Activated effector memory CD4-positive, alpha-beta T cell treated with anti-CD3 and anti-CD28 coated beads, Interleukin-2, amount 50 U/mL, for 16 hours (primary cell): ENCODE measurements at regions not wholly inside any gene's neighbourhood (a gene's known extent, or its start where the extent isn't known, plus 50 kb on each side); places are given as distances from the start of the nearest gene placed in this dataset.

Experiments used
- DNase-seq: peaks from one replicate; pipeline ENCODE4 v3.0.0-alpha.2; 2020

DNA sequence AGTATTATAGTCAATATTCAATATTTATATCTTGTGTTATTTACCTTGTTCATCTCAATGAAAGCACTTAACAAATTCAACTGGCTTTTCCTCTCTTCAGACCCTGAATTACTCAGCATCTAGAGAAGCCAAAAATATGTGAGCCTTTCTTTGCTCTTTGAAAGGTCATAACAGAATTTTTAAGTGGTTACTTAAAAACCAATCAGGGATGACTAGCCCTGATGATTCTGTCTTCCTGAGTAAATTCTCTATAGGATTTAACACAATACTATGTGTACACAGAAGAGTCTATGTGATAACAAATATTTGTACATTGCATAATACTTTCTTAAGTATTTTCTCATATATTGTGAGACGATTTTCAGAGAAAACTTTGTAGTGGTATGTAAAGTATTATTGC lies 546.3 kb downstream of the MAT2B start:
- DNase-seq: no peak

DNA sequence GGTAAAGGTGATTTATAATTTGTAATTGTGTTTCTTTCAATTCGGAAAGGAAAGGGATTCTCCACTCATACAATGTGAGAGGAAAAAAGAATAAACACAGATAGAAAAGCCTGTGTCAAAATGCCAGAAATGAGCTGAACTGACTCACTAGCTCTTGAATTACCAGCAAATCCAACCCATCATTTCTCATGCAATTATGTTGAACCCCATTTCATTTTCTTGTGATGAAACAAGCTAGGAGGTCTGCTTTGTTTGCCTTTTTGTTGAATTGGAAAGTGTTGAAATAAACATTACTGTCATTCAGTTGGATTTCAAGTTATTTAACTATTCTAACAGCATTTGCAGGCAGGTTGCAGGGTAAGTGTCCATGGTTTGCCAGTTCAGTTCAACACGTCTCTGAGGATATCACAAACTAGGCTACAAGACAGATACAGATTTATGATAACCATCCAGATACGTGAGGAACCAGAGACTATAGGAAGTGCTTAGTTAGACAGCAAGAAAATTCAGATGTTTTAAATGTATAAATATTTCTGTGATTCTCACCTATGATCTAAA lies 547.2 kb downstream of the MAT2B start:
- no peak for DNase-seq

DNA sequence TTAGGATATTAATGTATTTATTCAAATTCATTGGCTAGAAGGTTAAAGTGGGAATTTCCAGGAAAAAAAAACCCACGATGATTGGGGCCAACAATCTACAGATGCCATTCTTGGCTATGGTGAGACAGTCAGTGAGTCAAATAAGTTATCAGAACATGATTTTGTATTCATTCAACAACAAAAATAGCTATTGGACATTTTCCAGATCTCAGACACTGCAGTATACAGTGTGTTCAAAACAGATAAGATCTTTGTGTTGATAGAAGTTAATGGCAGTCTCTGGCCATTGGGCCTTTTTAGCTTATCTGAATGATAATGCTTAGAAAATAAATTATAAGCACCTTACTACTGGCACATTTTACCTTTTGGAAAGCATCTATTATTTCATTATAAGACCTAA lies 547.7 kb downstream of the MAT2B start:
- DNase-seq: no peak

DNA sequence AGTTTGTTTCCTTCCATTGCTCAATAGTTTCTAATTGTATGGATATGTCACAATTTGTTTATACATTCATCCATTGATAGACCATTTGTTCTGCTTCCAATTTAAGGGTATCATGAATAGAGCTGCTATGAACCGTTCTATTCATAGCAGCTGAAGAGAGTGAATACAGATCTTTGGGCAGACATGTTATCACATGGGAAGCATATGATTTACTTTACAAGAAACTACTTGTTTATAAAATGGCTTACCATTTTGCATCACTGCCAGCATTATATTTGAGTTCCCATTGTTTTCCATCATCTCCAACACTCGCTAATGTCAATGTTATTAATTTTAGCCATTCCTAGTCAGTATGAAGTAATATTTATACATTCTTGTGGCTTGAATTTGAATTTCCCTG lies 549.0 kb downstream of the MAT2B start:
- DNase-seq: no peak

DNA sequence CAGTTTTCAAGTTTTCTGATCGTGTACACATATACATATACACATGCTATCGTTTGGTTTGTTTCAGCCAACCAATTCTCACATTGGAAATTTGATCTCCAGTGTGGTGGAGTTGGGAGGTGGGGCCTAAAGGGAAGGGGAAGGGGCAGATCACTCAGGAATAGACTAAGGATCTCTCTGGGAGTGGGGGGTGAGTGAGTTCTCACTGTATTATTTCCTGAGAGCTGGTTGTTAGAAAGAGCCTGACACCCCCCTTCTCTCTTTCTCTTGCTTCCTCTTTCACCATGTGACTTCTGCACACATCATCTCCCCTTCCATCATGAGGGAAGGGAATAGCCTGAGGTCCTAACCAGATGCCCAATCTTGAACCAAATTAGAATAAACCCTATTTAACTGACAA lies 551.7 kb downstream of the MAT2B start:
- no peak for DNase-seq

DNA sequence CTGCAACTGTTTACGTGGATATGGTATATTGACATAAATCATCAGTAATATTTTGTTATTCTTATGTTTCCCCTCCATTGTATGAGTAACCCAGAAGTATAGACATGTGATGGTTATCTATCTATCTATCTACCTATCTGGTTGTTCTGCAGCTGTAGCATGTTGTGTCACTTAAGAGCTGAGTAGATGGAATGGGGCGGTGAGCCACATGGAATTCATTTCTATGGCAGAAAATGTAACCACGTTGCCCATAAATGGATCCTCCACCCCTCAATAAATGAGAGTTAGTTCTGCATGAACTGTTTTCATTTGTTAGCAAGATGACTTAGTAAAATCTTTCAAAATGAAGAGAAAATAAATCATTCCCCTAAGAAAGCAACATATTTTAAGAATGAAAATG lies 553.2 kb downstream of the MAT2B start:
- DNase-seq: no peak

DNA sequence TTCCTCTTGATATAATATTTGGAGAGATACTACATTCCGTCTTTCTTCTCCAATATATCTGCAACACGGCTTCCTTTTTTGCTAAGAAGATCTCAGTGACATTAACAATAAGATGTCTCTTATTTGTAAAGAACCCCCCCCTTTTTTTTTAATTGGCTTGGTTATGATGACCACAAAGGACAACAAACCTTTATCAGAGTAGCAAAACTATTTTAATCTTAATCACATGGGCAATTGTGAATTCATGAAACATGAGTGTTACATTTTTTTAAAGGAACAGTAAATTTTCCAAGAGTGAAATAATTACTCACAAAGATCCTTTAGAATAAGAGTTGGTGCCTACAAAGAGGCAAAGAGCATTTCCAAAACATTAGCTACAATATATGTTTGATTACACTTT lies 554.1 kb downstream of the MAT2B start:
- no peak for DNase-seq

DNA sequence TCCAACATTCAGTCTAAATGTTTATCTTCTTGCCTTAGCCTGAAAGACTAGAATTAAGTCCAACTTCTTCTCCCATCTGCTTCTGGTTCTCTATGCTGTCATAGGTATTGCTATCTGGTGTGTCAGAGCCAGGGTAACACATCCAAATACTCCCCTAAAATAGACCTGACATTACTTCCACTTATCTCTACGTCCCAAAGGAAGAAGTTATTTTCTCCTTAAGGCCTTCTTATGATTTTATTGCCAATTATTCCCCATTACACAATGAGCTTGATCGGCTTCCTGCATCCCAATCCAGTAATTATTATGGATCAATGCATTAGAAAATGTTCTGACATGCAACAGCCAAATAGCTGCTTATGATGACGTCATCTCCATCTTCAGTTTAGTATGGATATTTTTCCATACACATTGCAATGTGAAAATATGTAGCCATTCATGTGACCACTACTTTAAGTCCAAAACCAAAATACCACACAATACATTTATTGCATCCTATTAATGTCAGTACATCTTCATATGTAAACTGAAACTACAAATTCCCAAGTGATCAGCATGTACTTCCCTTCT lies 555.5 kb downstream of the MAT2B start:
- no peak for DNase-seq

DNA sequence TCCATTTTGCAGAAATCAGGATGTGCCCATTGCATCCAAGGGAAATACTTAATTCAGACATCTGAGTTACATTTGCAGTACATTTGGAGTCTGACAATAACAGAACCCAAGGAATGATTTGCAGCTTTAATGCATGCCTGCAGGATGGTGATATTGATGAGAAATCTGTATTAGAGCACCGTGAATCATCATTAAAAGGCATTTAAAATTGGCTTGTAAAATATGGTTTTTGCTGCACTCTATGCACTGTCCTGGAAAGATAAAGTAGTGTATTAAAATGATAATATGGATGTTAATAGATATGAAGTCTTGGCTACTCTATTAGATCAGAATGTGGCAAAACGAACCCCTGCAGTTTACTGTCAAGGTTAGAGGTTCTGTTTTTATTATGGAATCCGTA lies 556.9 kb downstream of the MAT2B start:
- DNase-seq: no peak

DNA sequence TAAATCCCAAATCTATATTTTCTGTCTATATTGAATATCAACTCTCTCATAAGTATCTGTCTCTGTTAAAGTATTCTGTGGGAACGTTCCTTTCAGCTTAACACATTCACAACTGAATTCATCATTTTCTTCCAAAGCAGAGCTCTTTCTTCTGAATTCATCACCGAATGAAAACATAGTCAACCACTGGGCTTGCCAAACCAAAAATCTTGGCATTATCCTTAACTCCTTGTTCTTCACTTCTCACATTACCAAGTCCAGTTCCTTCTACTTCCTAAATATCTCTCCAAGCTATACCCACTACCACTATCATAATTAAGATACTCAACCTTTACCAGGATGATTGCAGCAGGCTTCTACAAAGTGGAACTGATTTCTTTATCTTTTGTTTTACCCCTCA lies 559.8 kb downstream of the MAT2B start:
- DNase-seq: no peak

DNA sequence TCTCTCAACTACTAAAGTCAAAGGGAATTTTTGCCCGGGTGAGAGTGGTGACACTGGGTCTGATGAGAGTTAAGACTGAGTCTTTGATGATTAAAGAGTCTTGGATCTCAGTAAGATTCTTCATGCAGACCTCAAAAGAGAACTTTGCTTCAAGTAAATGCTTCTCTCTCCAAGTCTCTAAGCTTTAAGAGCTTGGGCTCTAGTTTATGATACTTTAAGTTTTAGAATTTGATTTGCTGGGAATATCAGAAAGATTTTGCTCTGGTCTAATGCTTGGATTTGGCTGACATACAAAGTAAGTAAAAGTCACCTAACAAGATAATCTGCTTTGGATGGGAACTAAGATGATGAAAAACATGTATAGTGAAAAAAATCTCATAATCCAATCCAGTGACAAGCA lies 566.3 kb downstream of the MAT2B start:
- no peak for DNase-seq

DNA sequence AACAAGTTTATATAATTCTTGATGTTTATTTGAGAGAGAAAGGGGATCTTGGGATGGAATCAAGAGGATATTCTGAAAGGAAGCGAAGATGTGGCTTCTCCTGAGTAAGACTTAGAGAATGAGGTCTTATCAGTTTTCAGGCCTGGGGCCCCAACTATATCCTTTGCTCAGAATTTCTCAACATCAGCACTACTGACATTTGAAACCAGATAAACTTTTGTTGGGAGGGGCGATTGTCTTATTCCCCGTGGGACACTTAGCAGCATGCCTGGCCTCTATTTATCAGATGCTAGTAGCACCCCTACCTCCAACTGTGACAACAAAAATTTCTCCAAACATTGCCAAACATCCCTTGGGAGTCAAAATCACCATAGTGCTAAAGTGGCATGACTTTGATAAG lies 567.7 kb downstream of the MAT2B start:
- DNase-seq: no peak

DNA sequence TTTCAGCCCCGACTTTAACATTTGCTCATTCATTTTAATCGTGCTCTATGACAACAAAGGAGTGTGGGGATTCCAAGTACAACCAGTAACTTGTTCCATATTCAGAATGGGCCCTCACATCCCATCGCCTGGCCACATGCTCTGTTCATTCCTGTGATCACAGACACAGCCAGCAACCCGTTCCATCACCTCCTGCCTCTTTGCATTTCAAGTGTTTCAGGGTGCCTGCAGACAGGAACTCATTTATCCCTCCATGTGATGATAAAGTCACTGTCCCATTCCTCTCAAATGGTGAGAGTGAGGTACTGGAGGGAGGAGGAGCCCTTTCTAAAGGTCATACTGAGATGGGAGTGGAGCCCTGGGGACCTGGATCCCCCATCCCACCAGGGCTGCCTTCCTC lies 571.1 kb downstream of the MAT2B start:
- no peak for DNase-seq

DNA sequence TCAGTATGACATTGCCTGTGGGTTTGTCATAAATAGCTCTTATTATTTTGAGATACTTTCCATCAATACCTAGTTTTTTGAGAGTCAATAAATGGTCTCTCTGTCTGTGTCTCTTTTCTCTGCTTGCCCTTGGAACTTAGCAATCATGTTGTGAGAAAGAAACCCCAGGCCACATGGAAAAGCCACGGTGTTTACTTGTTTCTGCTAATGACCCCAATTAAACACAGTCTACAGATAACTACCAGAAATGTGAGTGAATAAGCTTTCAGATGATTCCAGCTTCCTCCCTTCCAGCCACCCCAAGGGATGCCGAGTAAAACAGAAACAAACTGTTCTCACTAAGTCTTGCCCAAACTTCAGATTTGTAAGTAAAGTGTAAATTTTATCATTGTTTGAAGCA lies 584.9 kb downstream of the MAT2B start:
- DNase-seq: no peak

DNA sequence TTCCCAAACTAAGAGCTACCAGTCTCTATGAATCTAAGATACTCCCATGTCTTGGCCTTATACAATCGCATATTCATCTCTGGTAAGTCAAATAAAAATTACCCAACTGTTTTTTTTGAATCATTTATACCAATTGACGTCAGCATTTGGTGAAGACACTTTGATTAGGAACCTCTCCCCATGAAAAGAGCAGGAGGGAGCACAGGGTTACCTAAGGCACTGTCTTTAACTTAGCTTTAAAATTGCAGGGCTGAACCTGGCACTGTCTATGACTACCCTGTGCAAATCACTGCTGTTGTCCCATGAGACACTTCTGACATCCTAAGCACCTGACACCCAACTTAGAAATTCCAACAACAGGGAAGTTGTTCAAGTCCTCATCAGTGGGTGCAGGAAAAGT lies 586.4 kb downstream of the MAT2B start:
- no peak for DNase-seq

DNA sequence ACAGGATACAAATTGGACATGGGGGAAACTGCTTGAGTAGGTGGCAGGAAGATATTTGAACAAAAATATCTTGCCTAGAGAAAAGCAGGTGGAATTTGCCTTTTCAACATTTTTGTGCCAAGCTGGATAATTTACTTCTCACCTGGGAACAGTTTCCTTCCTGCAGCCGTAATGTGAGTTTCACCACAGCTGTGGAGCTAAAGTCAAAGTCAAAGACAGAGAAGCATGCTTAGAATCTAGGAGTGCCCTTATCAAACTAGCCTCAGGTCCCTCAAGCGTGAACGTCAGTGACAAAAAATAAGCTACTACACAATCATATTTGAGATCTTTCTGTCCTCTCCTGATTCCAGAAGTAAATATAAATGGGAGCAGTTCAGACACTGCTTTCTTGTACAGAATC lies 588.9 kb downstream of the MAT2B start:
- no peak for DNase-seq

DNA sequence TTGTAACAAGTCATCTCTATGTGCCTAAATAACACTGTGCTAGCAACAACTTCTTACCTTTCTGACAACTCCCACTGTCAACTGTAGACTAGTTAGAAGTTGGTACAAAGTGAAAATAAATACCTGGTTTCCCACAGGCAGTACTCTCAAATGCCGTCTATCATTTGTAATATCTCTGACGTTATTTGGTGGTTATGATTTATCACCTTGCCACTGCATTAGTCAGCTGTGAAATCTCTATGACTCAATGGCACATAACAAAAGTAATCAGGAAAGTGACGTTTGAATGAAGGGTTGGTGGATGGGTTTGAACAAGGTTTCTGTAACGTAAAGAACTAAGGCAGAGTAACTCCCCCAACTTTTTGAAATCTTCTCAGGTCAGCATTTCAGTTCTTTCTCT lies 592.3 kb downstream of the MAT2B start:
- DNase-seq: no peak

DNA sequence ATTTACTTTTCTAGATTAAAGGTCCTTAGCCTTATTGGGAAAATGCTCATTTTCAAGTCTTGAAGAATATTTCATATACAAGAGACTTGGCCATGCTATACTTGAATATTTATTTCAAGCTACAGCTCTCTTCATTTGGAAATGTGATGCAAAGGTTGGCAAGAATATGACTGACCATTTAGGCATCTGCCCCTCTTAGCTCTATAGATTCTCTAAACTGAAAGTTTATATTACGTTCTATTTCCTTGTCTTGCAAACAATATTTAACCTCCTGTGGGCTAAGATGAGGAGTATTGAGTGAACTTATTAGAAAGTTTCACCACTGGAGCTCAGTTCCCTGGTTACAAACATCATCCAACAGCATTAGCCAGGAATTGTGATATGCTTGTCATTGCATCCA lies 593.1 kb downstream of the MAT2B start:
- no peak for DNase-seq

DNA sequence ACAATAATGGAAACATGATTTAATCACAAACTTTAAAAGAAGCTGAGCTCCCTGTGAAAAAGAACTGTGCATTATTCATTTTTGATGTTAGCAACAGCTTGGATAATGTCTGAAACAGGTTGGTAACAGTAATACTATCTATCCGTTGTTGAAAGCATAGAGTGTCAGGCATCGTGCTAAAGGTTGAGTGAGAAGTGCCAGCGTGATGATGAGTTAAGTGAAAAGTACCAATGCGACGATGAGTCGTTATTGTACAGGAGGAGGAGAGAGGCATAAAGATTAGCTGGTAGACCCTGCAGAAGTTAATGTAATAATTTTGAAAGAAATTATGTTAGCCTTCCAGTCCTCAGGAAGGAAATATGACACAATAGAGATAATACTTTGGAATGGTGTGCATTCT lies 593.6 kb downstream of the MAT2B start:
- DNase-seq: no peak

DNA sequence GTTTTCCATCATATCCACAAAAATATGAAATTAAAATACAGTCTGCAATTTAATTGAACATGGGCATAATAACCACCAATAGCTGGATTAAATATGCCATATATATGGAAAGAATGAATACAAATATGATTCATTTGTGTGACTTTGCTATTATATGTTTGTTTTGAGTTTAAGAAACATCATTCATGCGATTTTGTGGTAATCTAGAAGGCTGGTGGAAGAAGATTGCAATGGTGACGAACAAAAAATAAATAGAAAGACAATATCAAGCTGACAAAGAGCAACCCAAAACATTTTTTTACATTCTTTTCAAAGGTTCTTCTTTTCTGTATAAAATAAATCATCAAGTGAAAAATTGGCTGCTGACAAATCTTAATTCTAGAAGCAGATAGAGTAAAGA lies 610.0 kb downstream of the MAT2B start:
- no peak for DNase-seq

DNA sequence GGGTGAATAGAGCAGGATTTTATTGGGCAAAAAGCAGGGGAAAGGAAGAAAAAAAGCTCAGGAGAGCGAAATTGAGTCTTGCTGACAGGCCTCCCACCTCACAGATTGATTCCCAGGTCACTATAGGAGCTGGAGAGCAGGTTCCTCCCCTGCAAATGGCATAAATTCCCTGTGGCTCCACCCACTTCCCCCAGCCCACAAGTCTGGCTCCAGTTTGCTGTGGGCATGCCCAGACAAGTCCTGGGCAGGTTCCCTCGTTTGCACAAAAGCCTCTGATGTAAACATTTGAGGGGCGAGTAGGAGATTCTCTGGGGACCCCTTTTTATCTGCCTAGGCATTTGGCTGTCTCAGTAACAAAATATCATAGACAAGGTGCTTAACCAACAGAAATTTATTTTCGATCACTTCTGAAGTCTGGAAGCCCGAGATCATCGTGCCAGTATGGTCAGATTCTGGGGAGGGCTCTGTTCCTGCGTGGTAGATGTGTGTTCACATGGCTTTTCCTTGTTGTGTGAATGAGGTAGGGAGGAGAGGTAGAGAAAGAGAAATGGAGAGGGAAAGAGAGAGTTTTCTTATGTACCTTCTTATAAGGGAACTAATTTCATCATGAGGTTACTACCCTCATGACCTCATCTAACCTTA lies 614.5 kb downstream of the MAT2B start:
- no peak for DNase-seq

DNA sequence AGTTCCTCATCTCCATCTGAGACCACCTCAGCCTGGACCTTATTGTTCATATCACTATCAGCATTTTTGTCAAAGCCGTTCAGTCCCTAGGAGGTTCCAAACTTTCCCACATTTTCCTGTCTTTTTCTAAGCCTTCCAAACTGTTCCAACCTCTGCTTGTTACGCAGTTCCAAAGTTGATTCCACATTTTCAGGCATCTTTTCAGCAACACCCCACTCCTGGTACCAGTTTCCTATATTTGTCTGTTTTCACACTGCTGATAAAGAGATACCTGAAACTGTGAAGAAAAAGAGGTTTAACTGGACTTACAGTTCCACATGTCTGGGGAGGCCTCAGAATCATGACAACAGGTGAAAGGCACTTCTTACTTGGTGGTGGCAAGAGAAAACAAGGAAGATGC lies 622.1 kb downstream of the MAT2B start:
- no peak for DNase-seq

DNA sequence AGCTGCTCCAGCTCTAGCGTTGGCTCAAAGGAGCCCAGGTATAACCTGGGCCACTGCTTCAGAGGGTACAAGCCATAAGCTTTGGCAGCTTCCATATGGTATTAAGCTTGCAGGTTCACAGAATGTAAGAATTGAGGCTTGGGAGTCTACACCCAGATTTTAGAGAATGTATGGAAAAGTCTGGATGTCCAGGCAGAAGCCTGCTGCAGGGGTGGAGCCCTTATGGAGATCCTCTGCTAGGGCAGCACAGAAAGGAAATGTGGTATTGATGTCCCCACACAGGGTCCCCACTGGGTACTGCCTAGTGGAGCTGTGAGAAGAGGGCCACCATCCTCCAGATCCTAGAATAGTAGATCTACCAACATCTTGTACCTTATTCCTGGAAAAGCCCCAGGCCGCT lies 626.9 kb downstream of the MAT2B start:
- no peak for DNase-seq

DNA sequence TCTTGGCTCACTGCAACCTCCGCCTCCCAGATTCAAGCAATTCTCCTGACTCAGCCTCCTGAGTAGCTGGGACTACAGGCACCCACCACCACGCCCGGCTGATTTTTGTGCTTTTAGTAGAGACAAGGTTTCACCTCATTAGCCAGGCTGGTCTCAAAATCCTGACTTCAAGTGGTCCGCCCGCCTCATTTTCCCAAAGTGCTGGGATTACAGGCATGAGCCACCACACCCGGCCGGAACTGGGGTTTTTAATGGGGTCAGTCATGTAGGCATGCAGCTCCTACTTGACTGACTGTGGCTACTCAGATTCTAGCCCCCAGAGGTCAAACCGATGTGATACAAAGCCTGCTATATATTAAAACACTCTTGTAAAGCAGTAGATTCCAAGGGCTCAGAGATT lies 631.7 kb downstream of the MAT2B start:
- DNase-seq: no peak

DNA sequence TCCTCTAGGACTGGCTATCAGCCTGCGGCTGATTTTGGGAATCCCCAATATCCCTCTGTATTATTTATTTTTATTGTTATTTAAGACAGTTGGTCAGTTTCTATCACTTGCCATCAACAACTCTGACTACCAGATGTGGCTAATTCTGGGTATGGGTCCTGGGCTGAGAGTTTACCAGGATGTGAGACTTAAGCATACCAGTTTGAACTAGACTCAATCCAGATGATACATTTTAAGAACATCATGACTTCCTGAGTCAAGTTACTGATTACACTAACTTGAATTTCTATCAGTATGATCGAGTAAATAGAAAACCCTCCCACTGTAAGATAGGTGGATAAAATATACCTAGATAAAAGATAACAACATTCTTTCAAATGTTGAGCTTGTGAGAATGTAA lies 634.0 kb downstream of the MAT2B start:
- DNase-seq: no peak
